ENCODE measurements at regions not wholly inside any gene's neighbourhood (a gene's known extent, or its start where the extent isn't known, plus 50 kb on each side); places are given as distances from the start of the nearest gene placed in this dataset.

GRCh38 chr12:126994599-126994998 is 1272.4 kb upstream of the TMEM132C start:
- TF ChIP-seq CTCF (IDR thresholded peaks at IDR 0.05) (no peak), EZH2phosphoT487 (IDR thresholded peaks at IDR 0.05) (no peak), EZH2 (IDR thresholded peaks at IDR 0.05) (no peak)
